HEK293T (cell line): ENCODE measurements at regions not wholly inside any gene's neighbourhood (a gene's known extent, or its start where the extent isn't known, plus 50 kb on each side); places are given as distances from the start of the nearest gene placed in this dataset.

ENCODE experiments used
- ARNT ChIP-seq: fragments of 450-650 bp; IDR thresholded peaks from 2 replicates; pipeline ENCODE4 v1.6.1; 2017; ENCODE audit warnings: mild to moderate bottlenecking
- BHLHE40 ChIP-seq: fragments of 450-650 bp; IDR thresholded peaks from 2 replicates; pipeline ENCODE4 v1.6.1; 2016; ENCODE audit warnings: mild to moderate bottlenecking, moderate library complexity, borderline replicate concordance
- ELF4 ChIP-seq: fragments of 450-650 bp; IDR thresholded peaks from 2 replicates; pipeline ENCODE4 v1.6.1; 2017; ENCODE audit warnings: antibody characterized with exemption
- FOXA1 ChIP-seq: fragments of 450-650 bp; IDR thresholded peaks from 2 replicates; pipeline ENCODE4 v1.6.1; 2016; ENCODE audit warnings: mild to moderate bottlenecking
- FOXK2 ChIP-seq: fragments of 450-650 bp; IDR thresholded peaks from 2 replicates; pipeline ENCODE4 v1.6.1; 2016; ENCODE audit warnings: mild to moderate bottlenecking
- FOXM1 ChIP-seq: fragments of 450-650 bp; IDR thresholded peaks from 2 replicates; pipeline ENCODE4 v1.6.1; 2017; ENCODE audit warnings: mild to moderate bottlenecking, borderline replicate concordance
- HDGF ChIP-seq: fragments of 450-650 bp; IDR thresholded peaks from 2 replicates; pipeline ENCODE4 v1.6.1; 2017; ENCODE audit warnings: antibody characterized with exemption, borderline replicate concordance
- L3MBTL2 ChIP-seq: fragments of 450-650 bp; conservative IDR thresholded peaks from 2 replicates; pipeline ENCODE4 v1.6.1; 2016; ENCODE audit warnings: mild to moderate bottlenecking
- PKNOX1 ChIP-seq: fragments of 450-650 bp; IDR thresholded peaks from 2 replicates; pipeline ENCODE4 v1.6.1; 2016
- SP1 ChIP-seq: fragments of 450-650 bp; IDR thresholded peaks from 2 replicates; pipeline ENCODE4 v1.6.1; 2017
- SUZ12 ChIP-seq: fragments of 450-650 bp; IDR thresholded peaks from 2 replicates; pipeline ENCODE4 v1.6.1; 2016; ENCODE audit warnings: mild to moderate bottlenecking
- TARDBP ChIP-seq: fragments of 450-650 bp; IDR thresholded peaks from 2 replicates; pipeline ENCODE4 v1.6.1; 2016
- ZNF384 ChIP-seq: fragments of 450-650 bp; IDR thresholded peaks from 2 replicates; pipeline ENCODE4 v1.6.1; 2016

- TF ChIP-seq FOXA1 (no peak), FOXK2 (no peak), BHLHE40 (no peak), L3MBTL2 (no peak), HDGF (no peak), ELF4 (no peak), SUZ12 (no peak), TARDBP (no peak), PKNOX1 (no peak), SP1 (no peak), ZNF384 (no peak), FOXM1 (no peak), ARNT (no peak)
Observed at GRCh38 chr13:46995874-46996273, 99.0 kb upstream of the HTR2A start.
